Dedifferentiated amniotic fluid mesenchymal stem cell (primary cell): ENCODE measurements at regions not wholly inside any gene's neighbourhood (a gene's known extent, or its start where the extent isn't known, plus 50 kb on each side); places are given as distances from the start of the nearest gene placed in this dataset.
A peak's percentile ranks its signal among the peaks of the same experiment; 100 is the strongest.

Experiments
- DNase-seq: peaks from one replicate; pipeline ENCODE4 v3.0.0-alpha.2; 2016; ENCODE audit errors: extremely low spot score

DNA sequence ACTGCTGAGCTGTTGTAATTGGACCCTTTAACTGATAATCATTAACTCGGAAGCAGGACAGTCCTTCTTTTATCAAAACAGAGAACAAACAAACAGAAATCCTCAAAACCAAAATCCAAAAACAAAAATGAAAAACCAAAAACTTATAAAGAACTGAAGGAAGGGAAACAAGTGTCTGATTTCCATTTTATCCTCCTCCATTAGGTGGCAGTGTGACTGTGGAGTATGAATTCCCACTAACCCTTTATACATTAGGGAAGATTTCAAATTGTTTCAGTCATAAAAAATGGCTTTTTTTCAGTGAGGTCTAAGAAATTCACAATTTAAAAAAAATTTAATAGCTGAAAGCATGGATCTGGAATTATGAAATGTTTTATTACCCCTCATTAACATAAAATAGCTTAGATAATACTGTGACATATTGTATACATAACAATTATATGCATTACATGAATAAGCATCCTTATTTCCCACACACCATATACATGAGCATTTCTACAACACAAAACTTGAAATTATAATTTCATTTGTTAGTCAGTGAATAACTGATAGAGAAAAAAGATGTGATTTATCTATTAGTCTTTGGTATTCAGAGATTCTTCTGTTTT, 1074.3 kb upstream of the PCDH9 start:
- no peak for DNase-seq

DNA sequence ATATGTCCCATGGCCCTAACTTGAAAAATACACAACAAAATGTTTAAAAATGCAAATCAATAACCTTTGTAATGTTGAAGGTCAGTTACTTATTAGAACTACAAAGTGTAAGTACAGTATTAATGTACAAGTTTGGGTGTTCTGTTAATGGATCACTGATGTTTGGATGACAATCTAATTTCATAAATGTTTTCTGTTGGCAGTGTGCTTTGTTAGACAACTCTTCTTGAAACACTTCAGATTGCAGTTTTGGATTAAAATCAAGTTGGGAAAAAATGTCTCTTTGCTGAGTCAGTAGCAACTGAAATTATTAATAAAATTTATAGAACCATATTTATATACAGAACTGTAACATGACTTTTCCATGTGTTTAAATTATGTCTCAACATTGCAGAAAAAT, 1063.5 kb upstream of the PCDH9 start:
- no peak for DNase-seq

DNA sequence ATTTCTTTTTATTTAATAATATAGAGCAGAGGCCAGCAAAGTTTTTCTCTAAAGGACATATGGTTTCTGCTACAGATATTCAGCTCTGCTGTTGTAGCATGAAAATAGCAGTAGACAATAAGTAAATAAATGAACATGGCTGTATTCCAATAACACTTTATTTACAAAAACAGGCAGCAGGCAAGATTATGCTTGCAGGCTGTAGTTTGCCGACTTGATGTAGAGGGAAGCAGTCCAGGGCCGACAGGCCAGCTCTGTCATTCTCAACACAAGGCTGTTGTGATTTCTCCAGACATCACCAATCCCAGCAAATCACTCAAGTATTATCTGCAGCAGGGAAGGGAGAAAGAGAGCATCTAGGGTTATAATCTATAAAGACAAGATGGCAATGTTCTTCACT, 1062.5 kb upstream of the PCDH9 start:
- DNase-seq, result no peak

GRCh38 chr13:68291595-68291994, 1061.5 kb upstream of the PCDH9 start:
- DNase-seq, result no peak

GRCh38 chr13:68275758-68276157, 1045.6 kb upstream of the PCDH9 start:
- DNase-seq, result no peak

GRCh38 chr13:68272652-68273051, 1042.5 kb upstream of the PCDH9 start:
- DNase-seq, result no peak

GRCh38 chr13:68264692-68265091, 1034.6 kb upstream of the PCDH9 start:
- no peak for DNase-seq

- DNase-seq, result no peak
Observed at GRCh38 chr13:68261105-68261504, 1031.0 kb upstream of the PCDH9 start.

- DNase-seq, result no peak
Observed at GRCh38 chr13:68257111-68257842, 1027.1 kb upstream of the PCDH9 start.

- DNase-seq, result no peak
Observed at GRCh38 chr13:68254151-68254550, 1024.0 kb upstream of the PCDH9 start.

GRCh38 chr13:68234274-68234673, 1004.1 kb upstream of the PCDH9 start:
- DNase-seq, result no peak

DNA sequence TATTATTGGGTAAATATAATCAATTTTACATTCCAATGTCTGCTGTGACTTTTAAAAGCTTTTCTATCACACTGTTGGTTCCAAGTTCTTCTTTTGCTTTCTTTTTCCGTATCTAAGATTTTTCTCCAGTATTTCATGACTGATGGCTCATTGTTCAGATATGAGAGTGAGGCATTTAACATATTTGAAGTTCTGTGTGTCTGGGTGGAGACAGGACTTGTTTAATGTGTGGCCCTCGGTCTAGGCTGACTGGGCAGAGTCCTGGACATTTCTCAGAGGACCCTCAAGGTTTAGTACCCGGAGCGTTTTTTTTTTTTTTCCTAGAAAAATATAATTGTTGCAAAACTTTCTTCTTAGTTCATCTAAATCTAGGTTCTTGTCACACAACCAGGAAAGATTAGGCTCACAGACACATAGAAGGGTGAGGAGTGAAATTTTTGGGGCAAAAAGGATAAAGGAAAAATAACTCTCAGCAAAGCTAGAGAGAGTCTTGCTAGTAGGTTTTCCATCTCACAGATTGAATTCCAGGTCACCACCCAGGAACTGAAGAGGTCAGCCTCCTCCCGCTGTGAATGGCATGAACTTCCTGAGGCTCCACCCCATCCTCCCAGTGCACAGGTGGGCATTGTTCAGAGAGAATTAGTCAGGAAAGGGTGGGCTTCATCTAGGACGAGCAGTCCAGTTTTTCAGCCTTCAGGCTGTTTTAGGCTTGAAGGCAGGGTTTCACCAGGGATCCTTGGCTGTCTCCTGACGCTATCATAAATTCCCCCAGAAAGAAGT, 1002.4 kb upstream of the PCDH9 start:
- DNase-seq, result peak; percentile 56

DNA sequence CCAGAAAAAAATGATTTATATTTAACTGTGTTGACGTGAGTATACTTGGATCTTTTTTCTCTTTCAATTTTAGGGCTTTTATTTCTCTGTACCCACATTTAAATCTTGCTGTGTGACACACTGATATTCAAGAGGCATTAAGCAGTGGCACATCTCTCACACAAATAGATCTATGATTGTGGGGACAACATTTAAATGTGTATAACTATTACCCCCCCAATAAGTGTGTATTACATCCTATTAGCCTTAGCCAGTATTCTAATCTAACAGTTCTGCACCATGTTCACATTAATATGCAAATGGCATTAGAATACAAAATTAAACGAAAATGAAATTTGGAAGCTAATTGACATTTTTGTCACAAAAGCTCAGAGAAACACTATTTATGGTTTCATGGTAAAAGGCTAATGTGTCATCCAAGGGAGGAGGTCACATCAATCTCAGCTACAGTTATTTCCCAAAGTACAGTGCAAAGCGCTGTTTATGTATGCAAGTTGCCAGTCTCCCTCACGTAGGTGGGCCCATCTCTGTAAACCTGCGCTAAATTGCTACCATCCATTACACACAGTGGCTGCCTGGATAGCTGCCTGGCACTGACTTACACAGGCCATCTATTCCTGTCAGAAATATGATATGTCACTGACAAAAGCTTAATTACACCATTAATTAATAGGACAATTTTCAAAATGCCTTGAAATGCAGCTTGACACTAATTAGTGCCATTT, 984.7 kb upstream of the PCDH9 start:
- DNase-seq, result no peak

GRCh38 chr13:68199271-68199670, 969.1 kb upstream of the PCDH9 start:
- DNase-seq, result no peak

DNA sequence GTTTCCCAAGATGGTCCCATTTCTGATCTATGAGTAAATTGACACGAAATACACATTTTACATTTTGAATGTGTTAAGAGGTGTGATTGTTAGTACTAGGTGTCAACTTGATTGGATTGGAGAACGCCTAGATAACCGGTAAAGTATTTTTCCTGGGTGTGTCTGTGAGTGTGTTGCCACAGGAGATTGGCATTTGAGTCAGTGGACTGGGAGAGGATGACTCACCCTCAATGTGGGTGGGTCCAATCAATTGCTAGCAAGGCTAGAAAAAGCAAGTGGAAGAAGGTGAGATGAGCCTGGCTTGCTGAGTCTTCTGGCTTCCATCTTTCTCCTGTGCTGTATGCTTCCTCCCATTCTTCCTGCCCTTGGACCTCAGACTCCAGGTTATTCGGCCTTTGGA, 960.7 kb upstream of the PCDH9 start:
- DNase-seq, result no peak

- no peak for DNase-seq
Observed at GRCh38 chr13:68185444-68186141, 955.5 kb upstream of the PCDH9 start.

- DNase-seq, result peak; percentile 56
Observed at GRCh38 chr13:68176475-68176874, 946.3 kb upstream of the PCDH9 start.

- DNase-seq, result no peak
Observed at GRCh38 chr13:68174893-68175292, 944.8 kb upstream of the PCDH9 start.

DNA sequence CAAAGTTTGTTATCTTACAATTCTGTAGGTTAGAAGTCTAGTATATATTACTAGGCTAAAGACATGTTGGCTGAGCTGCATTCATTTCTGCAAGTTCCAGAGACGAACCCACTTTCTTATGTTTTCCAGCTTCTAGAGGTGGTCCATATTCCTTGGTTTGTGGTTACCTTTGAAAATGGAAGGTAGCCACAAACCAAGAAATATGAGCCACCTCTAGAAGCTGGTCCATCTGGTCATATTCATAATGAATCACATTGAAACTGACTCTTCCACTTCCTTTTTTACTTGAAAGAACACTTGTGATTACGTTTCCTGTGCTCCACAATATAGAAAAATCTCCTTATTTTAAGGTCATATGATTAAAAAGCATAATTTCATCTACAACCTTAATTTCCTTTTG, 943.0 kb upstream of the PCDH9 start:
- no peak for DNase-seq

DNA sequence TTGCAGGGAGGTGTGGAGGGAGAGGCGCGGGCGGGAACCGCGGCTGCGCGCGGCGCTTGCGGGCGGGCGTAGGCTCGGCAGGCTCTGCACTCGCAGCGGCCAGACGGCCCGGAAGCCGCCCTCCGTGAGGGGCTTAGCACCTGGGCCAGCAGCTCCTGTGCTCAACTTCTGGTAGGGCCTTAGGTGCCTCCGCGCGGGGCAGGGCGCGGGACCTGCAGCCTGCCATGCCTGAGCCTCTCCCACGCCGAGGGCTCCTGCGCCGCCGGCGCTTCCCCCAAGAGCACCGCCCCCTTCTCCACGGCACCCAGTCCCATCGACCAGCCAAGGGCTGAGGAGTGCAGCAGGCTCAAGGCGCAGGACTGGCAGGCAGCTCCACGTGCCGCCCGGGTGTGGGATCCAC, 940.8 kb upstream of the PCDH9 start:
- no peak for DNase-seq

- DNase-seq, result no peak
Observed at GRCh38 chr13:68168448-68168847, 938.3 kb upstream of the PCDH9 start.

DNA sequence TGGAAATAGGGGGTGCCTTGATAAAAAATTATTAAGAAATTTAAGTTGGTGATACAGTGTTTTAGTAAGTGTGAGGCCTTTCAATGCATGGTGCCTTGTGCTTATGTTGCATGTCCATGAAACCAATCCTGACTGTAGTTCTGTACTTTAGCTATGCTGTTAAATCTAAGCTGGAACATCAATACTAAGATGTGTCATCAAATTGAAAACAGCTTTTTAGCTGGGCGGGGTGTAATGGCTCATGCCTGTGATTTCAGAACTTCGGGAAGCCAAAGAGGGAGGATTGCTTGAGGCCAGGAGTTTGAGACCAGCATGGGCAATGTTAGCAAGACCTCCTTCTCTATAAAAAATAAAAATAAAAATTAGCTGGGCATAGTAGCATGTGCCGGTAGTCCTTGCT, 930.3 kb upstream of the PCDH9 start:
- no peak for DNase-seq
